ENCODE measurements at regions not wholly inside any gene's neighbourhood (a gene's known extent, or its start where the extent isn't known, plus 50 kb on each side); places are given as distances from the start of the nearest gene placed in this dataset.

DNA sequence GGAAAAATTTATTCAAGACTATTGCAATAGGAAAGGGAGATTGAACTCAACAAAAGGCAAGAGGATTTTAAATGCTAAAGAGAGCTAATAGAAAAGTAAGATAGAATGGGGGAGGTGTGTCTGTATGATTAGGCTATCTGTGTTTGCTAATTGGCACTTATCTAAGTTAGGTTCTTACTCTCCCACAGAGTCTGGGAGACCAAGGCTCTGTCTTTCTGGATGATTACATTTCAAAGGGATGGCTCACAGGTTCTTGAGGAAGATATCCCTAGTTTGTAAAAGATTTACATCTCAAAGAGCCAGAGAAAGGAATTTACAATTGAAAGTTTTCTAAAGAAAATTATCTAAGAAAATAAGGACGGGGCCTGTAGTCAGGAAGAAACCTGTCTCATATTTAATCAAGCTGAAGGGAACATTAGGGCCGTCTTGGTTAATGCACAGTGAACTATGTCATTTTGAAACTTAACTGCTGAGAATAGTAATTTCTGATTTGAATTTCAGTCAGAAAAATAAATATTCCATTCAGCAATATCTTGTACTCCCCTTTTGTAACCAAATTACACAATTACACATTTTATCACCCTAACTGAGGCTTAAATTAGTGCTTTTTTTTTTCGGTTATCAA is 75.8 kb downstream of the MAGEB10 start:
- ATAC-seq: no peak

DNA sequence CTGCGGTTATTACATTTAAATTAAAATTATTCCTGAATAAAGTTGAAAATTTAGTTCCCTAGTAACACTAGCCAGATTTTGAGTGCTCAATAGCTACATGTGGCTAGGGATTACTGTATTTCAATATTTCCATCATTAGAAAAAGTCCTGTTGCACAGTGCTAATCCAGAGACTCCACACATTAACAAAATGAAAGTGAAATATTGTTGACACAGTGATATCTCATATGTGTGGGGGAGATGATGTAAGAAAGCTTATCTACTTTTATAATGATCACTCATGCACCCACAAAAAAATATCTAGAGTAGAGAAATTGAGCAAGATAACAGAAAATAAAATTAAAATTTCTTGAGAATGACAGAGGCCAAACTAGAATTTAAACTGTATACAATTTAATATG is 74.9 kb downstream of the MAGEB10 start:
- no peak for TF ChIP-seq PPARA (CRISPR knock-in tag; IDR thresholded peaks at IDR 0.05; ENCODE audit: borderline replicate concordance)
- TF ChIP-seq GLIS3 (CRISPR knock-in tag; IDR thresholded peaks at IDR 0.05): no peak
- no peak for TF ChIP-seq ESRRG (CRISPR knock-in tag; IDR thresholded peaks at IDR 0.05)
- no peak for TF ChIP-seq OSR1 (CRISPR knock-in tag; IDR thresholded peaks at IDR 0.05)
- TF ChIP-seq ZNF70 (CRISPR knock-in tag; IDR thresholded peaks at IDR 0.05): no peak
- no peak for TF ChIP-seq ZNF565 (CRISPR knock-in tag; conservative IDR thresholded peaks at IDR 0.05; ENCODE audit: low read depth)
- no peak for TF ChIP-seq ARNTL (CRISPR knock-in tag; IDR thresholded peaks at IDR 0.05; ENCODE audit: borderline replicate concordance, low read depth)
- no peak for ATAC-seq

More for the DNA sequence above, 75.8 kb downstream of the MAGEB10 start:
- TF ChIP-seq ZNF565 (CRISPR knock-in tag; conservative IDR thresholded peaks at IDR 0.05; ENCODE audit: low read depth): no peak
- no peak for TF ChIP-seq SNAI2 (CRISPR knock-in tag; IDR thresholded peaks at IDR 0.05)
- TF ChIP-seq TOX (CRISPR knock-in tag; IDR thresholded peaks at IDR 0.05; ENCODE audit: borderline replicate concordance): no peak
- TF ChIP-seq, protein P1, sequence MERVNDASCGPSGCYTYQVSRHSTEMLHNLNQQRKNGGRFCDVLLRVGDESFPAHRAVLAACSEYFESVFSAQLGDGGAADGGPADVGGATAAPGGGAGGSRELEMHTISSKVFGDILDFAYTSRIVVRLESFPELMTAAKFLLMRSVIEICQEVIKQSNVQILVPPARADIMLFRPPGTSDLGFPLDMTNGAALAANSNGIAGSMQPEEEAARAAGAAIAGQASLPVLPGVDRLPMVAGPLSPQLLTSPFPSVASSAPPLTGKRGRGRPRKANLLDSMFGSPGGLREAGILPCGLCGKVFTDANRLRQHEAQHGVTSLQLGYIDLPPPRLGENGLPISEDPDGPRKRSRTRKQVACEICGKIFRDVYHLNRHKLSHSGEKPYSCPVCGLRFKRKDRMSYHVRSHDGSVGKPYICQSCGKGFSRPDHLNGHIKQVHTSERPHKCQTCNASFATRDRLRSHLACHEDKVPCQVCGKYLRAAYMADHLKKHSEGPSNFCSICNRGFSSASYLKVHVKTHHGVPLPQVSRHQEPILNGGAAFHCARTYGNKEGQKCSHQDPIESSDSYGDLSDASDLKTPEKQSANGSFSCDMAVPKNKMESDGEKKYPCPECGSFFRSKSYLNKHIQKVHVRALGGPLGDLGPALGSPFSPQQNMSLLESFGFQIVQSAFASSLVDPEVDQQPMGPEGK (CRISPR knock-in tag; IDR thresholded peaks at IDR 0.05; ENCODE audit: borderline replicate concordance): no peak
- no peak for TF ChIP-seq OSR1 (CRISPR knock-in tag; IDR thresholded peaks at IDR 0.05)
- no peak for TF ChIP-seq ISL1 (CRISPR knock-in tag; IDR thresholded peaks at IDR 0.05)
- TF ChIP-seq, protein P2, sequence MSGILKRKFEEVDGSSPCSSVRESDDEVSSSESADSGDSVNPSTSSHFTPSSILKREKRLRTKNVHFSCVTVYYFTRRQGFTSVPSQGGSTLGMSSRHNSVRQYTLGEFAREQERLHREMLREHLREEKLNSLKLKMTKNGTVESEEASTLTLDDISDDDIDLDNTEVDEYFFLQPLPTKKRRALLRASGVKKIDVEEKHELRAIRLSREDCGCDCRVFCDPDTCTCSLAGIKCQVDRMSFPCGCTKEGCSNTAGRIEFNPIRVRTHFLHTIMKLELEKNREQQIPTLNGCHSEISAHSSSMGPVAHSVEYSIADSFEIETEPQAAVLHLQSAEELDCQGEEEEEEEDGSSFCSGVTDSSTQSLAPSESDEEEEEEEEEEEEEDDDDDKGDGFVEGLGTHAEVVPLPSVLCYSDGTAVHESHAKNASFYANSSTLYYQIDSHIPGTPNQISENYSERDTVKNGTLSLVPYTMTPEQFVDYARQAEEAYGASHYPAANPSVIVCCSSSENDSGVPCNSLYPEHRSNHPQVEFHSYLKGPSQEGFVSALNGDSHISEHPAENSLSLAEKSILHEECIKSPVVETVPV (CRISPR knock-in tag; IDR thresholded peaks at IDR 0.05): no peak
- TF ChIP-seq BACH2 (CRISPR knock-in tag; IDR thresholded peaks at IDR 0.05; ENCODE audit: borderline replicate concordance): no peak
- TF ChIP-seq ARNTL (CRISPR knock-in tag; IDR thresholded peaks at IDR 0.05; ENCODE audit: borderline replicate concordance, low read depth): no peak
- TF ChIP-seq GLIS3 (CRISPR knock-in tag; IDR thresholded peaks at IDR 0.05): no peak
- no peak for TF ChIP-seq ZFP30 (CRISPR knock-in tag; IDR thresholded peaks at IDR 0.05)
- no peak for TF ChIP-seq ZNF70 (CRISPR knock-in tag; IDR thresholded peaks at IDR 0.05)
- TF ChIP-seq, protein P3, sequence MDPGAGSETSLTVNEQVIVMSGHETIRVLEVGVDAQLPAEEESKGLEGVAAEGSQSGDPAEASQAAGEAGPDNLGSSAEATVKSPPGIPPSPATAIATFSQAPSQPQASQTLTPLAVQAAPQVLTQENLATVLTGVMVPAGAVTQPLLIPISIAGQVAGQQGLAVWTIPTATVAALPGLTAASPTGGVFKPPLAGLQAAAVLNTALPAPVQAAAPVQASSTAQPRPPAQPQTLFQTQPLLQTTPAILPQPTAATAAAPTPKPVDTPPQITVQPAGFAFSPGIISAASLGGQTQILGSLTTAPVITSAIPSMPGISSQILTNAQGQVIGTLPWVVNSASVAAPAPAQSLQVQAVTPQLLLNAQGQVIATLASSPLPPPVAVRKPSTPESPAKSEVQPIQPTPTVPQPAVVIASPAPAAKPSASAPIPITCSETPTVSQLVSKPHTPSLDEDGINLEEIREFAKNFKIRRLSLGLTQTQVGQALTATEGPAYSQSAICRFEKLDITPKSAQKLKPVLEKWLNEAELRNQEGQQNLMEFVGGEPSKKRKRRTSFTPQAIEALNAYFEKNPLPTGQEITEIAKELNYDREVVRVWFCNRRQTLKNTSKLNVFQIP (CRISPR knock-in tag; IDR thresholded peaks at IDR 0.05; ENCODE audit: borderline replicate concordance, low read depth): no peak

DNA sequence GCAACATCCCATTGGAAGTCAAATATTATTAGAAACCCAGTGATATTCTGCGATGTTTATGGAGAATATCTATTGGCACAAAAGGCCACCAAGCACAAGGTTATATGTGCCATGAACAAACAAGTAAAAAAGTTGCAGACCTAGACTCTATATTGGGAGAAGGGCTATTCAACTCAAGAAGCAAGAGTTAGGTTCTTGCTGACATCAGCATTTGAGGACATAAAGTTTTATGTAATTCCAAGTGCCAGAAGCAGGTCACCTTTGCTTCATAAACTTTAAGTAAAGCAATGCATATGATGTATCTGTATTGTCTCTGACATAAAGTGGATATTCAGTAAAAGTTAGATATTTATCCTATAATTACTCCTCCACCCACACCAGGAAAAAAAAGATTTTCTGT is 71.1 kb downstream of the MAGEB10 start:
- no peak for ATAC-seq
- TF ChIP-seq ZC3H10 (CRISPR knock-in tag; IDR thresholded peaks at IDR 0.05): no peak
- no peak for TF ChIP-seq BACH2 (CRISPR knock-in tag; IDR thresholded peaks at IDR 0.05; ENCODE audit: borderline replicate concordance)
- TF ChIP-seq RARB (CRISPR knock-in tag; IDR thresholded peaks at IDR 0.05): no peak
- TF ChIP-seq ZFP30 (CRISPR knock-in tag; IDR thresholded peaks at IDR 0.05): no peak
- TF ChIP-seq ESRRG (CRISPR knock-in tag; IDR thresholded peaks at IDR 0.05): no peak
- TF ChIP-seq, protein P4, sequence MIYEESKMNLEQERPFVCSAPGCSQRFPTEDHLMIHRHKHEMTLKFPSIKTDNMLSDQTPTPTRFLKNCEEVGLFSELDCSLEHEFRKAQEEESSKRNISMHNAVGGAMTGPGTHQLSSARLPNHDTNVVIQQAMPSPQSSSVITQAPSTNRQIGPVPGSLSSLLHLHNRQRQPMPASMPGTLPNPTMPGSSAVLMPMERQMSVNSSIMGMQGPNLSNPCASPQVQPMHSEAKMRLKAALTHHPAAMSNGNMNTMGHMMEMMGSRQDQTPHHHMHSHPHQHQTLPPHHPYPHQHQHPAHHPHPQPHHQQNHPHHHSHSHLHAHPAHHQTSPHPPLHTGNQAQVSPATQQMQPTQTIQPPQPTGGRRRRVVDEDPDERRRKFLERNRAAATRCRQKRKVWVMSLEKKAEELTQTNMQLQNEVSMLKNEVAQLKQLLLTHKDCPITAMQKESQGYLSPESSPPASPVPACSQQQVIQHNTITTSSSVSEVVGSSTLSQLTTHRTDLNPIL (CRISPR knock-in tag; IDR thresholded peaks at IDR 0.05; ENCODE audit: low read depth): no peak
- no peak for TF ChIP-seq ZNF70 (CRISPR knock-in tag; IDR thresholded peaks at IDR 0.05)
- TF ChIP-seq, protein P3 (CRISPR knock-in tag; IDR thresholded peaks at IDR 0.05; ENCODE audit: borderline replicate concordance, low read depth): no peak
- TF ChIP-seq GLIS3 (CRISPR knock-in tag; IDR thresholded peaks at IDR 0.05): no peak
- TF ChIP-seq, protein P5, sequence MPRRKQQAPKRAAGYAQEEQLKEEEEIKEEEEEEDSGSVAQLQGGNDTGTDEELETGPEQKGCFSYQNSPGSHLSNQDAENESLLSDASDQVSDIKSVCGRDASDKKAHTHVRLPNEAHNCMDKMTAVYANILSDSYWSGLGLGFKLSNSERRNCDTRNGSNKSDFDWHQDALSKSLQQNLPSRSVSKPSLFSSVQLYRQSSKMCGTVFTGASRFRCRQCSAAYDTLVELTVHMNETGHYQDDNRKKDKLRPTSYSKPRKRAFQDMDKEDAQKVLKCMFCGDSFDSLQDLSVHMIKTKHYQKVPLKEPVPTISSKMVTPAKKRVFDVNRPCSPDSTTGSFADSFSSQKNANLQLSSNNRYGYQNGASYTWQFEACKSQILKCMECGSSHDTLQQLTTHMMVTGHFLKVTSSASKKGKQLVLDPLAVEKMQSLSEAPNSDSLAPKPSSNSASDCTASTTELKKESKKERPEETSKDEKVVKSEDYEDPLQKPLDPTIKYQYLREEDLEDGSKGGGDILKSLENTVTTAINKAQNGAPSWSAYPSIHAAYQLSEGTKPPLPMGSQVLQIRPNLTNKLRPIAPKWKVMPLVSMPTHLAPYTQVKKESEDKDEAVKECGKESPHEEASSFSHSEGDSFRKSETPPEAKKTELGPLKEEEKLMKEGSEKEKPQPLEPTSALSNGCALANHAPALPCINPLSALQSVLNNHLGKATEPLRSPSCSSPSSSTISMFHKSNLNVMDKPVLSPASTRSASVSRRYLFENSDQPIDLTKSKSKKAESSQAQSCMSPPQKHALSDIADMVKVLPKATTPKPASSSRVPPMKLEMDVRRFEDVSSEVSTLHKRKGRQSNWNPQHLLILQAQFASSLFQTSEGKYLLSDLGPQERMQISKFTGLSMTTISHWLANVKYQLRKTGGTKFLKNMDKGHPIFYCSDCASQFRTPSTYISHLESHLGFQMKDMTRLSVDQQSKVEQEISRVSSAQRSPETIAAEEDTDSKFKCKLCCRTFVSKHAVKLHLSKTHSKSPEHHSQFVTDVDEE (CRISPR knock-in tag; IDR thresholded peaks at IDR 0.05): no peak
- TF ChIP-seq, protein P2 (CRISPR knock-in tag; IDR thresholded peaks at IDR 0.05): no peak
- no peak for TF ChIP-seq SNAI2 (CRISPR knock-in tag; IDR thresholded peaks at IDR 0.05)
- TF ChIP-seq PPARA (CRISPR knock-in tag; IDR thresholded peaks at IDR 0.05; ENCODE audit: borderline replicate concordance): no peak
- TF ChIP-seq ZNF8 (CRISPR knock-in tag; IDR thresholded peaks at IDR 0.05): no peak
- no peak for TF ChIP-seq ISL1 (CRISPR knock-in tag; IDR thresholded peaks at IDR 0.05)
- no peak for TF ChIP-seq CSDC2 (CRISPR knock-in tag; IDR thresholded peaks at IDR 0.05)
- TF ChIP-seq, protein P1 (CRISPR knock-in tag; IDR thresholded peaks at IDR 0.05; ENCODE audit: borderline replicate concordance): no peak

Data from SK-N-SH treated with all-trans-retinoic acid at 6 μM for 48 hours (cell line).